NT2/D1 (cell line): ENCODE measurements at regions not wholly inside any gene's neighbourhood (a gene's known extent, or its start where the extent isn't known, plus 50 kb on each side); places are given as distances from the start of the nearest gene placed in this dataset.

ENCODE experiments used
- DNase-seq: peaks from one replicate; pipeline ENCODE4 v3.0.0-alpha.2; 2011; ENCODE audit warnings: low read depth, low spot score
- H3K27me3 ChIP-seq: 2 replicates; pipeline ENCODE4 v1.6.0; 2011; ENCODE audit warnings: mild to moderate bottlenecking; ENCODE audit not compliant: insufficient read length, insufficient read depth
- H3K36me3 ChIP-seq: 2 replicates; pipeline ENCODE4 v1.6.1; 2011; ENCODE audit warnings: mild to moderate bottlenecking, low read length, mixed read lengths; ENCODE audit not compliant: insufficient read depth, insufficient read length
- H3K4me1 ChIP-seq: 2 replicates; pipeline ENCODE4 v1.5.1; 2011; ENCODE audit not compliant: insufficient read depth, insufficient read length
- H3K4me3 ChIP-seq: 2 replicates; pipeline ENCODE4 v1.5.1; 2011; ENCODE audit warnings: low read depth; ENCODE audit not compliant: insufficient read length
- H3K9ac ChIP-seq: 2 replicates; pipeline ENCODE4 v1.6.0; 2011; ENCODE audit warnings: low read depth; ENCODE audit not compliant: insufficient read length
- H3K9me3 ChIP-seq: 2 replicates; pipeline ENCODE4 v1.5.1; 2011; ENCODE audit warnings: mild to moderate bottlenecking, low read length; ENCODE audit not compliant: insufficient read depth
- SUZ12 ChIP-seq: IDR thresholded peaks from 2 replicates; pipeline ENCODE4 v1.6.1; 2011; ENCODE audit not compliant: insufficient read length, insufficient read depth; ENCODE audit errors: extremely low read depth
- YY1 ChIP-seq: IDR thresholded peaks from 2 replicates; pipeline ENCODE4 v1.6.1; 2011; ENCODE audit not compliant: insufficient read length, insufficient read depth
- ZNF274 ChIP-seq: IDR thresholded peaks from 2 replicates; pipeline ENCODE4 v1.6.1; 2011; ENCODE audit warnings: mild to moderate bottlenecking, low read depth, low read length

DNA sequence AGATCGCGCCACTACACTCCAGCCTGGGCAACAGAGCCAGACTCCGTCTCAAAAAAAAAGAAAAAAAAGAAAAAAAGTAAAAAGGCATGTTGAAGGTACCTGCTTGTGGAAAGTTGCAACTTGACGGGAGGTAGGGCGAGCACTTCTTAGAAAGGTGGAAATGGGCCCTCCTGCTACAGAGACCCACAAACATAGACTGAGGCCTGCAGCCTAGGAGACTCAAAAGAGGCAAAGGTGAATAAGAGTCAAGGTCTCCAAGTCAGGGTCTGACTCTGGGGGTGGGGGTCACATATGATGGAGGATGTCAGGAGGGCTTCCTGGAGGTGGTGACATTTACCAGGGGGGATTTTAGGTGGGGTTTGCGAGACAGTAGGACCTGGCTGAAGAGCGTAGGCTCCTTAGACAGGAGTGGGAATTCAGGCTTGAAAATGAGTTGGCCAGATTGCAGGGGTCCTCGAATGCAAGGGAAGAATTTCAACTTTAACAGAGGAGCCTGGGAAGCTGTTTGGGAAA is 303.0 kb downstream of the SEC14L1 start:
- no peak for DNase-seq
- Histone ChIP-seq H3K4me1 (peaks cover 18% of the 10 kb centered on the region), H3K4me3 (no peak overlapping the region), H3K36me3 (peaks cover 9% of the 10 kb centered on the region), H3K9ac (no peak overlapping the region), H3K27me3 (no peaks in the 10 kb centered on the region), H3K9me3 (no peaks in the 10 kb centered on the region)
- TF ChIP-seq SUZ12 (no peak), YY1 (no peak), ZNF274 (no peak)

DNA sequence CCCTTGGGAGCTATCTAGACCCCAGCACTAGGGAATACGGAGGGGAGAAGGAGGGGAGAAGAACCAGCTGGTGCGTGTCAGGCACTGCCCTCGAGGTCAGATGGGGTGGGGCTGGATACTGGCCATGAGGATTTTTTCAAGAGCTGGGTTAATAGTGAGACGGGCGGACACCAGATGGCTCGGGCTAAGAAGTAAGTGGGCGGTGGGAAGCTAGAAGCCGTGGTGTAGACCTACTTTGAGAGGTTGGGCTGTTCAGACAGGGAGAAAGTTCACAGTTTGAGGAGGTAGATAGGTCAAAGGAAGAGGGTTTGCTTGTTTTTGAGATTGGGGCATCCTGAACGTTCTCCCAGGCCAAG is 303.8 kb downstream of the SEC14L1 start:
- no peak for DNase-seq
- Histone ChIP-seq H3K4me1 (peaks cover 15% of the 10 kb centered on the region), H3K27me3 (no peaks in the 10 kb centered on the region), H3K9me3 (no peaks in the 10 kb centered on the region), H3K36me3 (peaks cover 9% of the 10 kb centered on the region), H3K4me3 (no peak overlapping the region), H3K9ac (no peak overlapping the region)
- TF ChIP-seq YY1 (no peak), ZNF274 (no peak), SUZ12 (no peak)

DNA sequence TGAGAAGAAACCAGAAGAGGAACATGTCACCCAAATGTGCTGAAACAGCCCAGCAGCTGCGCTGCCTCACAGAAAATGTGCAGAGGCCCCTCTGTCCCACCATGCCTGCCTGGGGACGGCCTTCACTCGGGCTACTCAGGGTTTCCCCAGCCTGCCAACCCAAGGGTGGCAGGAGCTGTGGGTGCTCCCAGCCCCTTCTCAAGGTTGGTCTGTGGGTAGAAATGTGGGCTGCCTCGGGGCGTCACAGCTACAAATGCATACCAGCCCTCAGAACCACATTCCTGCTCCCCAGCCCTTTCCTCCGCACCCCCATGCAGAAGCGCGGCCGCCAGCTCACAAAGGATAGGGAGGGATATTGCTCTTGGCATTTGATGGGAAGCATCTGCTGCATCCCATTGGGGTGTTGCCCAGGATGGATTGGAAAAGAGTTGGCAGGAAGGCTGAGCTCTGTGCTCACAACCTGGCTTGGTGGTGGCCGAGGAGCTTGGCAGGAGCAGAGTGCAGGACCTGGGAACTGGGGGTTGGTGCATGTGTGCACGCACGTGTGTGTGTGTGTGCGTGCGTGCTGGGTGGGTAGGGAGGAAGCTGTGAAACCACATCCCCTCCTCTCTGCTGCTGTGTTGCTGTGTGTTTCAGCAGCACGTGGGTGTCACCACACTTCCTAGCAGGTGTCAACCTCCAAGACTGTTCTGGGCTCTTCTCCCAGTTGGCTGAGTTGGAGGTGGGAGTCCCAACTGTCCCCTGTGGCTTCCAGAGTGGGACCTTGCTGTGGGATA is 304.4 kb downstream of the SEC14L1 start:
- Histone ChIP-seq H3K4me1 (peaks cover 20% of the 10 kb centered on the region), H3K9me3 (no peaks in the 10 kb centered on the region), H3K36me3 (peaks cover 9% of the 10 kb centered on the region), H3K27me3 (no peaks in the 10 kb centered on the region), H3K9ac (no peak overlapping the region), H3K4me3 (no peak overlapping the region)
- no peak for TF ChIP-seq SUZ12
- no peak for TF ChIP-seq YY1
- no peak for DNase-seq

DNA sequence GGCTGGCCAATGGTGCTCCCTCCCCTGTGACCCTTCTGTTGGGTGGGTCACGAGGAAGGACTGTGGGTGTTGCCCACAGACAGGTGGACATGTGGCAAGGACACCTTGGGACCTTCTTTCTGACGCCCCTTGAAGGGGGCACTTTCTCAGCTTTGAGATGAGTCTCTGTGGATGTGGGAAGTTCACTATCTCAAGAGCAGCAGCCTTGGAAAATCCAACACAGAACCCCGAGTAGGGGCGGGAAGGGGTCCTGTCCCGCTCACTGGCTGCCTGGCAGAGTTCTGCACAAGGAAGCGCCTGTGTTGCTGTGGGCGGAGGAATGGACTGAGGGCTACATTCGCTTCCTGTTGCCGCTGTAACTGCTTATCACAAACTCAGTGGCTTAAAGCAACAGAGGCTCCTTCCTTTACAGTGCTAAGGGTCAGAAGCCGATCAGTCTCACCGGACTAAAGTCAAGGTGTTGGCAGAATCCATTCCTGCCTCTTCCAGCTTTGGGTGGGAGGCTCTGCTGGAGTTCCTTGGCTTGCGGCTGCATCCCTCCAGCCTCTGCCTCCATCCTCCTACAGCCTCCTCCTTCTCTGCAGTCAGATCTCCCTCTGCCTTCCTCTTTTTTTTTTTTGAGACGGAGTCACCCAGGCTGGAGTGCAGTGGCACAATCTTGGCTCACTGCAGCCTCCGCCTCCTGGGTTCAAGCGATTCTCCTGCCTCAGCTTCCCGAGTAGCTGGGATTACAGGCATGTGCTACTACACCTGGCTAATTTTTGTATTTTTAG is 305.2 kb downstream of the SEC14L1 start:
- no peak overlapping the region for H3K9ac ChIP-seq

DNA sequence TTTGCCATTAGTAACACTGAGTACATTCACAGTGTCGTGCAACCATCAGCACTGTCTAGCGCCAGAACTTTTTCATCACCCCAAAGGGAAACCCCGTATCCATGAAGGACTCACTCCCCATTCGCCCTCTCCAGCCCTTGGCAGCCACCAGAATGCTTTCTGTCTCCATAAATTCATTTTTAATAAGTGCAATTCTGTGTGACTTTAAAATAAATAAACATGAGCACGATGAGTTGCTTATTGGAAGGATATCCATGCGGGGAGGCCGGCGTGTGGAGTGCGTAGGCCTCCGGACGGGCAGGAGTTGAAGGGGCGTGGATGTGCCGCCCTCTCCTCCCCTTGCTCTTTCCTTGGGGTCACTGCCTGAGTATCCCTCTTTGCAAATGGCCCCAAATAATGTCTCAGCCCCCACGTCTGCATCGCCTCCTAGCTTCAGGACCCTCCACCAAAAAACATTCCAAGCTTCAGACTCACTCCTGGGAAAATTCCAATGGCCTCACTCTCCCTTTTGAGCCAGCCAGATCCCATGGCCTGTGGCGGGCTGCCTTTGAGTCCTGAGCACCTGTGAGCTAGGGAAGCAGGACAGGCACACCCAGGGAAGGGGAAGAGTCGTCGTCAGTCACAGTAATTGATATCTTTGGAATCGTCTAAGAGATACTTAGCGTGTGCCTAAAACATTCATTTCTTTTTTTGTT is 306.3 kb downstream of the SEC14L1 start:
- peak overlapping the region; percentile 16 for H3K9ac ChIP-seq
- H3K4me3 ChIP-seq, result no peak overlapping the region
- no peaks in the 10 kb centered on the region for H3K9me3 ChIP-seq
- no peak for TF ChIP-seq ZNF274
- TF ChIP-seq YY1, result no peak
- TF ChIP-seq SUZ12, result no peak
- H3K4me1 ChIP-seq, result peaks cover 14% of the 10 kb centered on the region
- peaks cover 9% of the 10 kb centered on the region for H3K36me3 ChIP-seq
- DNase-seq, result no peak
- no peaks in the 10 kb centered on the region for H3K27me3 ChIP-seq

More for the DNA sequence above, 305.2 kb downstream of the SEC14L1 start:
- DNase-seq, result no peak
- Histone ChIP-seq H3K4me3 (no peak overlapping the region), H3K4me1 (peaks cover 16% of the 10 kb centered on the region), H3K27me3 (no peaks in the 10 kb centered on the region), H3K36me3 (peaks cover 9% of the 10 kb centered on the region), H3K9me3 (no peaks in the 10 kb centered on the region)
- TF ChIP-seq ZNF274 (no peak), SUZ12 (no peak), YY1 (no peak)

DNA sequence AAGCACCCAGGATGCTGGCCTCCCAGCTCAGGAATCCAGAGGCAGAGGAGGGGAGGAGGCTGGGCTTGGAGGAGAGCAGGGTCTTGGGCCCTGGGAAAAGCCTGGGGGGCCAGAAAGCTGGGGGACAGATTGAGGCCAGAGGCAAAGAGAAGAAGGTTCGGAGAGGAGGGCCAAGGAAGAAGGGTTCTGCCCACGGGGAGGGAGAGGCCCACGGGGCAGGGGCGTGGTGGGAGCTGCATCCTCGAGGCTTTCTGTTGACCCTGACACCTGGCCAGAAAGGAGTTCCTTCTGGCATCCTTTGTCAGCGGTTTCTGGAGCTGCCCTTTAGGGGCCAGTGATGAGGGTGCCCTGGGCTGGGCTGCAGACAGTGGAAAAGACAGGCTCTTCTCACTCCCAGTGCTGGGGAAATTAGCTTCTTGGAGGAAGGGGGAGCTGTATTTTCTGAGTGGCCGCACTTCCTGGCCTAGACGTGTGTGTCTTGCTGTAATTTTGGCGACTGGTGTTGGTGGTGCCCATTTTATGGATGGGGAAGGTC is 308.7 kb downstream of the SEC14L1 start:
- Histone ChIP-seq H3K36me3 (peaks cover 19% of the 10 kb centered on the region), H3K9me3 (no peaks in the 10 kb centered on the region), H3K4me1 (peaks cover 28% of the 10 kb centered on the region), H3K4me3 (no peak overlapping the region), H3K9ac (peak overlapping the region; percentile 93), H3K27me3 (no peaks in the 10 kb centered on the region)
- TF ChIP-seq YY1 (no peak), ZNF274 (no peak), SUZ12 (no peak)
- DNase-seq, result no peak
